HG03571 (cell line): ENCODE measurements at regions not wholly inside any gene's neighbourhood (a gene's known extent, or its start where the extent isn't known, plus 50 kb on each side); places are given as distances from the start of the nearest gene placed in this dataset.
"Not testable (repeated sequence)": the region's sequence is repeated elsewhere in the genome, so short reads cannot be mapped to it uniquely, and the experiment has no call there.

Experiments
- ATAC-seq: cut with Tn5 transposase; IDR thresholded peaks from one replicate; pipeline ENCODE4 v1.9.1; 2021; ENCODE audit not compliant: unreplicated experiment

DNA sequence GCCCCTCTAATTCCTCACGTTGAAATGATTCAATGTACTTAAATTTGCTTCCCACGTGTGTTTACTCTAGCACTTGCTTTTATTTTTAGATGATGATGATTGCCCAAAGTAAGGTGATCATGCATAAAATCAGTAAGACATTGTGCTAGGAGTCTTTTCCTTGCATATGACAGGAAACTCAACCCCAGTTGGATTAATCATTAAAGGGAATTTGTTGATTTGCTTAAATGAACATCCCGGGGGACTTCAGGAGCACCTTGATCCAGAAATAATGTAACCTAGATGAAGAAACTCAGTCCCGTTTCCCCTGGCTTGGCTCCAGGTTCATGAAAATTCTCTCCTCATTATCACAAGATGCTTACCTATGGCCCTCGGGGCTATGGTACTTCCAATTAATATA, 106.1 kb upstream of the STC2 start:
- ATAC-seq = no peak

DNA sequence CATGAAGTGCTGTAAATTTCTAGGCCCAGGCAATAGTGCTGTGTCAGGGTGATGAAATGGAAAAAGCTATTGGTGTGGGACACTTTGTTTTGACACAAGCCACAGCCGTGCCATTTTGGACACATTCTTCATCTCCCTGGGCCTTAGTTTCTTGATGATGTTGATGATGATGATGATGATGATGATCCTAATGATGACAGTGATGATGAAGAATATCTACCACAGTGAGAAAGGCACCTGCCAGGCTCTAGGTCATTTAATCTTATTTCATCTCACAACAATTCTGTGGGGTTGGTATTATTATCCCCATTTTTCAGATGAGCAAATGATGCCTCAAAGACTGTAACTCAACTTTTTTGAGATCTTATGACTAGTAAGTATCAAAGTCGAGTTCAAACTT, 102.2 kb upstream of the STC2 start:
- ATAC-seq = no peak

DNA sequence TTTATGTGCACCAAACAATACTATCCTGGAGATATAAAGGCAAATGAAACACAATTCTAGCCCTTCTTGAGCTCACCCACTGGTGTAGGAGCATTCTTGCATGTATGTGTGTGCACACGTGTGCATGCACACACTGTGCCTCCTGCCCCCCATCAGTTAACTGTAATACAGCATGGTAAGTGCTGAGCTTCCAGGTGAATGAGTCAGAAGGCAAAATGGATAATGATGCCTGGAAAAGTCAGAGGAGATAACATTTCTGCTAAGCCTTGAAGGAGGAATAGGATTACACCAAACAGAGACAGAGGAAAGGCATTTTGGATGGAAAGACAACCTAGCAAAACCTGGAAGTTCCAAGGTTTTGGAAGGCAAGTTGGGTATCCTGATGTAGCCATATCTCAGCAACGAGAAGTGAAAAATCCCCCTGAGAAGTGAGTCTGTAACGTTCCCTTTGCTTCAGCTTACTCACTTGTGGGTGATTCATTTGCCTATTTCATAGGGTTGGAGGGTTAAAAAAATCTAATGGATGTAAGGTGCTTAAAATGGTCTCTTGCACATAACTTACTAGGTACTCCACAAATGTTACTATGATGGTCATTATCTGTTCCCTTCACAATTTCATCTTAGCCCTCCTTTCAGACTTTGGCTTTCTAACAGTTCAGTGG, 101.4 kb upstream of the STC2 start:
- no peak for ATAC-seq

DNA sequence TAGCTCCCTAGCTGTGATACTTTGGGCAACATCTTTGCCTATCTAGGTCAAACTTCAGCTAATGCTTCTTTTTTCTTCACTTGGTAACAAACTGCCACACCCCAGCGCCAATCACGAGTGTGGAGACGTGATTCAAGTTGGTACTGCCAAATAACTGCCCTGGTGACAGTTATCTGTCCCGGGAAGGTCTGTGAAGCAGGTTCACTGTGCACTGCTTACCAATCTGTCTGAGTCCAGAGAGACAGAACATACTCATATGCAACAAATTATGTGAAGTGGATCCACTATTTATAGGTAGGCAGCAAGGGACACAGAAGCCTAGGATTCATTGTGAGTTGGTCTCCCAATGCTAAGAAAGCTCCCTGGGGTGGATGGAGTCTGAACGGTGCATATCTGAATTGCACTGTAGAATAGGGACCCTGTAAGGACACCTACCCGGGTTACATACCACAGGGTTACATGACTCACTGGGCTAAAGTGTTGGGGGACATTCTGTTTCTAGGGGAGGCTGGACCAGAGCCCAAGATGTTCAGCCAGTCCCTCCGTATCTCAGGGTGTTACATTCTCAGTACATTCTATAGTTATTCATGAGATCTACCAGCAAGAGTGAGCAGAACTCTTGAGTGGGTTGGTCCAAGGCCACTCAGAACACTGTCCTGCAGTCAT, 95.4 kb upstream of the STC2 start:
- no peak for ATAC-seq

DNA sequence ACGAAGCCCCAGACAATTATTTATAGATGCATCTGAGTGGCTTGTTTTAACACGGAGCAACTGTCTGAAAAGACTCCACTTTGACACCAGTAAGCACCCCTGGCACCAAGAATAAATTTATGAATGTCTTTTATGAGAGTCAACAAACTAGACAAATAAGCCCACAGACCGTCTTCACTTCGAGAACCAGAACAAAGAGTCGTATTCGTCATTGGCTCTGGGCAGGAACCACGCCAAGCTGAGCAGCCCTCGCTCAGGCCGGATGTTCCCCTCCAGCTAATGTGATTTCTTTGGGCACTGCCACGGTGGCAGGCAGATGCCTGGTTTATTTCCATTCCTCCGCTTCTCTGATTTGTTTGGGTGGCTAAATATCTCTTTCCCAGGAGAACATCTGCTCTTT, 91.9 kb upstream of the STC2 start:
- ATAC-seq = no peak

DNA sequence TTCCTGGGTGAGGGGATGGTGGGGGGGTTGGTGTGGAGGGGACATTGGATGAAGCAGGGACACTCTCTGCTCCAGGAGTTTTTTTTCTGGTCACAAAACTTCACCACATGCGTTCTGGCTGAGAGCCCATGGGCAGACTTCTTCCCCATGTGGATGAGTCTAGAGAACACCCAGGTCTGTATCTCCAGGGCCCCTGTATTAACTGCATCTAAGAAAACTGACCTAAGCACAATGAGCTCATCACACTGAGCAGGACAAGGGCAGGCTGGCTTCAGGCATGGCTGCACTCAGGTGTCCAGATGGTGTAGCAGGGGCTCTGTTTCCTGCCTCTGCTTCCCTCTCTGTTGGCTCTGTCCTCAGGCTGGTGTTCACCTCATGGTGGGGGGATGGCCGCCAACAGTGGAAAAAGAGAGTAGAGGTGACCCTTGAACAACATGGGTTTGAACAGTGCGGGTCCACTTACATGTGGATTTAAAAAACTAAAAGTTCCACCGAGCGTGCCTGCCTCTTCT, 85.3 kb upstream of the STC2 start:
- no peak for ATAC-seq

DNA sequence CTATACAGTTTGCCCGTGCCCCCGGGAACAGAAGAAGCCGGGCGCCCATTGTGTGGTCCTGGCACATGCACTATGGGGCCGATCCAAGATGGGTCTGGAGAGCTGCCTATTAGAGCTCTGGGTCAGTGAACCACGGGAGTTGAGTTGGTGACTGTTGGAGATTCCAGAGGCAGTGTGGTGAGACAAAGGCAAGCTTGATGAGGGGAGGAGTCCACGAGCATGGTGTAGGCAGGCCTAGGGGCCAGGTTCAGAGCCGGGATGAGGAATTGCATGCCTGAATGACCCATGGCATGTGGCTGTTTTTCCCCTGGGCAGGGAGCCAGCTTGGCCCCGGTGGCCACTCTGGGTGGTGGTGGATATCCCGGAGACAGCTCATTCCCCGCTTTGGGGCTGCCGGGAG, 84.4 kb upstream of the STC2 start:
- no peak for ATAC-seq

DNA sequence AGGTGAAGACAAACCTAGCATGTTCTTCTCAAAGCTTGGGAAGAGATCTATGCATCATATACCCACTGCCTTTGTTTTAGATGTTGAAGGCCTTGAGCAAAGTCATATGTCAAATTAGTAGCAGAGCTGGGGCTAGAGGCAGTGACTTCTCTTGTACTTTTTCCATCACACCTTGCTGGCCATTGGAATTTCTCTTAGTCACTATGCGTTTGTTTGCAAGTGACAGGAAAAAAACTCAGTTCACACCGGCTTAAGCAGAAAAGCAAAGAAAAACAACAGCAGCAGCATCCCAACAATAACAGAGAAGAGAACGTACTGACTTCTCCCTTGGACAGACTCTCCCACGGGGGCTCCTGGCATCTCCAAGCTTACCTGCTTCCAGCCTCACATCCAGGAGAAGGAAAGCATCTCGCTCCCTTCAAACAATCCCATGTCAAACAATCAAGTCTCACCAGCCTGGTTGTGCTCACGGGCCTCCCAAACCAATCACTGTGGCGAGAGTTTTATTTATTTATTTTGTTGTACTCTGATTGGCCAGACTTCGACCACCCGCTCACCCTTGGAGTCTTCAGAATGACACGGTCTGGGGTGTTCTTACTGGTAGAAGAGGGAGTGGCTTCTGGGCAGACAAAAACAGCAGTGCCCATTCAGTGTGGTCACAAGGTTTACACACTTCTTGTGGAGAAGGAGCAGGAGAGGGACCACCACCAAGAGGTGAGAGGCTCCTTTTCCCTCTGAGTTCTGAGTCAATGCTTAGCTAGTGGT, 83.8 kb upstream of the STC2 start:
- ATAC-seq = no peak

DNA sequence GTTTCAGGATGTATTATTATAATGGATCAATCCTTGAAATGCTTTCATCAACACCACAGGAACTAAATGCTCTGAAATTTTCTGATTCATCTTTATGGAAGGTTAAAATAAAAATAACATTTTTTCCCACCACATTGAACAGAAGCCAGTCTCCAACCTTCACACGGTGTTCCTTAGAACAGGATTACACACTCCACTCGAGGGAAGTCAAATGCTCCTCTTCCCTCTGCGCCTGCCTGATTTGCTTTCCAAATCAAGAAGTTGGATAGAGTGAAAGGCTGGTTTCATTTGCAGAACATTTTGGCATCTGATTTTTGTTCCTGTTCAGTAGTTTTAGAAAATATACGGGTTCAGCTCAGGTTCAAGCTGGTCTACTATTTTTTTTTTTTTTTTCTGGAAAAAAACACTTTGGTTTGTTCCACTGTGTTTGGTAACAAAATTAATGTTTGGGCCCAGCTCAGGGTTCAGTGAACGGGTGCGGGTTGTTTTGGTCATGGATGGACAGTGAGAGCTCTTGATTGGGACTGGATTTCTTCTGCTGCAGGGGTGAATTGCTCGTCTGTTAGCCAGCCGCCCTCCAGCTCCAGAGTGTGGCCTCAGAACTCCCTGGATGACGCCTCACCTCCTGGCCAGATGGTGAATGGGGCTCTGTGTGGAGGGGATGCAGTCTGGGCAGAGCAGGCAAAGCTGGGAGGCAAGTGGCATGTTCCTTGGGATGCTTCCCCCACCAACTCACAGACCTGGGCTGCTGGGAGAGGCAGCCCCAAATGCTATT, 82.4 kb upstream of the STC2 start:
- ATAC-seq = no peak

DNA sequence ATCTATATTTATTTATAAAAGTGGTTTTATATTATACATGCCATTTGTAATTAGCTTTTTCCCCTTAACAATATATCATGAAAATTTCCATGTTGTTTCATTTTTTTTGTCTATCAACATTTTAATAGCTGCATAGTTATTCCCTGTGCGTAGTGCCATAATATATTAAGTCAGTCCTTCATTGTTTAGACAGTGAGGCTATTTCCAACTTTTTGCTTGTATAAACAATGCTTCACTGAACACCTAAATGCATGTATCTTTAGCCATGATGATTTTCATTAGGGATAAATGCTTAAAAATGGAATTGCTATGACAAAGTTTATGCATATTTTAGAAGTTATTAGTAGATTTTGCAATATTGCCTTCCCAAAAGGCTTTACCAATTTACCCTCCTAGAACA, 80.7 kb upstream of the STC2 start:
- no peak for ATAC-seq

DNA sequence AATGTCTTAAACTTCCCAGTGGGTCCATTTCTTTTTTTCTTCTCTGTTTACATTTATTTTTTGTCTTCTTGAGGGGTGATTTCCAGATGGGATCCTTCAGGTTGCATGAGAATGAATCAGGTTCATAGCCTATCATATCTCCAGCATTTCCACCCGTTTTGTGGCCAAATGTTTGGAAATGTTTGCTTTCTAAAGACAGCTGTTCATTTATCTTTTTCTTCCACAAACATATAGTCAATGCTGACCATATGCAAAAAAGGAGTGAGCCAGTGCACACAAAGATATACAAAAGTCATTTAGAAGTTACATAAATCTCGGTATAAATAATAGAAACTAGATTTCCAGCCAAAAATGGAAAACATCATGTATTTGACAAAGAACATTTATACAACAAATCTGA, 71.6 kb upstream of the STC2 start:
- no peak for ATAC-seq

DNA sequence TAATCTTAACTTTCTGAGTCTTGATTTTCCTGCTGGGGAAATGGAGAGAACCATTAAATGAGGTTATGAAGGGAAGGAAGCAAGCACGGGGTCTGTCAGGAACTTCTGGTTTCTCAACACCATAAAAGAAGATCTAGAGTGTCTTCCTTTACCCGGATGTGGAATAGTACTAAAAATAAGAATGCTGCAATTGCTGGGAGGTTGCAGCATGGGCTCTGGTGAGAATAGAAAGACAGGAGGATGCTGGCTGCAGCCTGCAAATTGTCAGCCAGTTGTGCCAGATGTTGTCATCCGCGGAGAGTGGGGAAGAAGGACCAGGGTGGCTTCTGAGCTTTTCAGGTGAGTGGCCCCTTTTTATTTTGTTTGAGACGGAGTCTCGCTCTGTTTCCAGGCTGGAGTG, 69.3 kb upstream of the STC2 start:
- ATAC-seq = no peak

DNA sequence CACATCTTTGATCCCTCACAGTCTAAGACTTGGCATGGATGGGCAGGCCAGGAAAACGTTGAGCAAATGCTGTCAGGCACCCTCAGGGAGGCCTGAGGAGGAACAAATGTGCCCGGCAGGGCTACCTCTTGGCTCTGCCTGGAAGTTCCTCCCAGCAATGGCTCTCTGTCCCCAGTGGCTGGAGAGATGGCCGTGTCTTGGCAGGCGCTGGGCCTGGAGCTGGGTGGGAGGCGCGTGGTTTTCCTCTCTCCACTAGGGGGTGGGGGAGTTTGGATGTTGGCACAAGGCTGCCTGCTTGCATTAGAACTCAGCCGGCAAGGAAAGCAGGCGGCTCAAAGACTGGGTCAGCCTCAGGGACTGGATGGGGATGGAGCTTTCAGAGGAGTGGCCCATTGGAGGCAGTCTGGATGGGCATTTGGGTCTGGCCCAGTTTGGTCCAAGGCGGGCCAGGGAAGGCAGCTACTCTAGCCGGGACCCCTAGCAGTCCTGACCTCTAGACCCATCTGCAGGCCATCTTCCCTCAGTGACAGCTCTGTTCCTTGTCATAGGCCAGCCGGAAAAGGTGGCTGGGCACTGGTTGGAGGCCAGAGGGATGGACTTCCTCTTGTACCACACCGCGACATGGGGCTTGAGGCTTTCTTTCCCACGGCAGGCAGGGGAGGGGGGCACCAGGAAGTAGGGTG, 68.2 kb upstream of the STC2 start:
- no peak for ATAC-seq

DNA sequence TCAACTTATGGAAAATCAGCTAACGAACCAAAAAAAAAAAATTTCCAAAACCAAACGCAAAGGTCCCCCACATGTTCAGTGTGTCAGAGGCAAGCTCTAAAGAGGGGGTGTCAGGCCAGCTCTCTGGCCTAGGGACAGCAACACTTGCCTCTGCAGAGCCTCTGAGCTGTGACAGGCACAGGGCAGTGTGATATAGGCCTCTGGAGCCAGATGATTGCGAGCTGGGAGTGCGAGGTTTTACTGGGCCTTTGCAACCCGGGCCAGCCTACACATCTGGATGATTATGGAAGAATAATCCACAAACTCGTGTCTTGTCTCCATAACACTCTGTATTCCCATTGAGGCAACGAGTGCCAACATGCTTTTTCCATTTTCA, 67.7 kb upstream of the STC2 start:
- no peak for ATAC-seq

DNA sequence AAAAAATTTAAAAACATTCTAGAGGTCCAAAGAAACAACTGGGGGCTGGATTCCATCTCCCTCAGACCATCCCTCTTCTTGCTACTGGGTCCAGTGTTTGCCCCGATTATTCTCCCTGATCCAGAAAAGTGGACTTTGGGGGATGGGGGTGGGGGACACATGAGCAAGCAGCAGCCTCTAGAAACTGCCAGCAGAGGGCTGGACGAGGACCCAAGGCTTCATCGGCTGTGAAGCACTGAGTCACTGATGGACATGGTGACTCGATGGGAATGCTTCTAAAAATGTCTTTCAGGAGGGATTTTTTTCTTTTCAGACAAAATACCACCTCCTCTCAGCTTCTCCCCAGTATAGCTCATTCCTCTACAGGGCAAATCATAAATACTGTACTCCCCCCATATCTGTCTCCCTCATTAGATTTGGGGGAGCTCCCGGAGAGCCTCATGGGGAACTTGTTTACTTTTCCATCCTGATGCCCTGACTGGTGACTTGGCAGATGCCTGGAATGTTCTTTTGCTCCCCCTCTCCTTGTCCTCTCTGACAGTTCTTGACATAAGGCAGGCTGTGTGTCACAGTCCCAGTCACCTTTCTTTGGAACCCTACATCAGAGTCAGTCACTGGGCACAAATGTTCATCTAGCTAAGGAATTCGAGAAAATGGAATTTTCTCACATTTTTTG, 67.2 kb upstream of the STC2 start:
- no peak for ATAC-seq

DNA sequence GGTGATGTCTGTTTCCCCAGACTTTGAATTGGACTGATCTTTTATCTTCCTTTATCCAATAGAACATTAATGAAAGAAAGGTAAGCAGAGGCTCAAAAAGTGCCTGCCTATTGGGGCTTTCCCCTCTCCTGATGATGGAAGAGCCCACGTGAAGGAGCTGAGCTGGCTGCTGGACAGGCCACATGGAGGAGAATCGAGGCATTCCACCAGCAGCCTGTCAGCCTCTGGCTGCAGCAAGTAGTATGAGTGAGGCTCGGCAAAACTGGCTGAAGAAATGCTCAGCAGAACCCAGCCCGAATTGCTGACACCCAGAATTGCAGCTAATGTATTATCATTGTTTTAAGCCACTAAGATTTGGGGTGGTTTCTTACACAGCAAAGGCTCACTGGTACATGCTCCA, 66.5 kb upstream of the STC2 start:
- no peak for ATAC-seq

DNA sequence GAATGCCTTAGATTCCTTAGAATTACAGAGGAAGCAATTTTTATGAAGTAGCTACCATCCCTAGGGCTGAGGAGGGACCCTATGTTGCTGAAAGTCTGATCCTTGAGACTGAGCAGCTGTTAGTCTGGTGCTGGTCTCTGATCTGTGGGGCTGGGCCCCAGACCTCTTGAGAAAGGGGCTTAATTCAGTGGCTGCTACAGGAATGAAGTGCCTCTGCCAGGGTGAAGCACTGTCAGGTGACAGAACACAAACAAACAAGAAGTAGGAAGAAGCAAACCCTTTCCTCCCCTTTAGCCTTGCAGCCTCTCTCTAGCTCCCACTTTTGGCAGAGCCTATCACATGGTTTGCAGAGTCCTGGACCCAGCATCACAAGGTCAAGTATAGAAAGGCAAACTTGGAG, 64.0 kb upstream of the STC2 start:
- no peak for ATAC-seq

DNA sequence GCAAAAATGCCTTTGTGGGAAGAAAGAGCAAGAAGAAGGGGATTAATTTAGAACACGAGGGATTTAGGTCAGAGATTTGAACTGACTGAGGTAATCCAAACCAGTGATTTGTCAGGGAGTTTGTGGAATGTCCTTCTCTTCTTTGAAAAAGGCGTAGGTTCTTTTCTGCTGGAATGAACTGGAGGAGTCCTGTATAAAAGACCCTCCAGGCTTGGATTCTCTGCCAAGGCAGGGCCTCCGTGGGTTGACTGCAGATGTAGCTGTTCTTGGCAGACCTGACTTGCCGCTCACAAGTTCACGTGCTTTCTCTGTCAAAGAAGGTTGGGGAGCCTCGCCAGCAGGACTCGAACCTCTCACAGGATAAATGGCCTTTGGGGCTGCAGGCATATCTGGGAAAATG, 62.8 kb upstream of the STC2 start:
- no peak for ATAC-seq

DNA sequence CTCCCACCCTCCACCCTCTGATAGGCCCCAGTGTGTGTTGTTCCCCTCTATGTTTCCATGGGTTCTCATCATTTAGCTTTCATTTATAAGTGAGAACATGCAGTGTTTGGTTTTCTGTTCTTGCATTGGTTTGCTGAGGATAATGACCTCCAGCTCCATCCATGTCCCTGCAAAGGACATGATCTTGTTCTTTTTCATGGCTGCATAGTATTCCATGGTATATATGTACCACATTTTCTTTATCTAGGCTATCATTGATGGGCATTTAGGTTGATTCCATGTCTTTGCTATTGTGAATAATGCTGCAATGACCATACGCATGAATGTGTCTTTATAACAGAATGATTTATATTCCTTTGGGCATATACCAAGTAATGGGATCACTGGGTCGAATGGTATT, 59.1 kb upstream of the STC2 start:
- not testable (repeated sequence) for ATAC-seq

DNA sequence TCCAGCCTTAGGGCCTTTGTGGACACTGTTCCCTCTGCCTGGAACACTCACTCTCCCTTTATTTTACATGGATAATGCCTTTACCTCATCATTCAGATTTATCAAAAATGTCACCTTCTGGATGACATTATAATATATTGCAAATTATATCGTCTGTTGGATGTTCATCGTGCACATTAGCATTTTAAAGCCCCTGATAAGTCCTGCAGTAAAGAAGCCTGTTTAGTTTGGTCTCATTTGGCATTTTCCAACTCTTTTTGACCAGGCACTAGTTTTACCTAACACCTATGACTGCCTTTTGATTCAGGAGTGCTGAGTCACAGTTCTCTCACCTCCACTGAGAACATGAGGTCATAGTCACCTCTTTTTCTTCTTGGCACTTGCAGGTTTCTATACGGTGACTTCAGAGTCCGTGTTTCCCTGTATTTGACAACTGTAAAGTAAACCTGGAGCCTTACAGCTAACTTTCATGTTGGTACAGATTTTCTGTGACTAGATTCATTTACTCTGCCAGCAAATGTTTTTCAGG, 57.7 kb upstream of the STC2 start:
- ATAC-seq = no peak
